ENCODE measurements at regions not wholly inside any gene's neighbourhood (a gene's known extent, or its start where the extent isn't known, plus 50 kb on each side); places are given as distances from the start of the nearest gene placed in this dataset.
A peak's percentile ranks its signal among the peaks of the same experiment; 100 is the strongest.

DNA sequence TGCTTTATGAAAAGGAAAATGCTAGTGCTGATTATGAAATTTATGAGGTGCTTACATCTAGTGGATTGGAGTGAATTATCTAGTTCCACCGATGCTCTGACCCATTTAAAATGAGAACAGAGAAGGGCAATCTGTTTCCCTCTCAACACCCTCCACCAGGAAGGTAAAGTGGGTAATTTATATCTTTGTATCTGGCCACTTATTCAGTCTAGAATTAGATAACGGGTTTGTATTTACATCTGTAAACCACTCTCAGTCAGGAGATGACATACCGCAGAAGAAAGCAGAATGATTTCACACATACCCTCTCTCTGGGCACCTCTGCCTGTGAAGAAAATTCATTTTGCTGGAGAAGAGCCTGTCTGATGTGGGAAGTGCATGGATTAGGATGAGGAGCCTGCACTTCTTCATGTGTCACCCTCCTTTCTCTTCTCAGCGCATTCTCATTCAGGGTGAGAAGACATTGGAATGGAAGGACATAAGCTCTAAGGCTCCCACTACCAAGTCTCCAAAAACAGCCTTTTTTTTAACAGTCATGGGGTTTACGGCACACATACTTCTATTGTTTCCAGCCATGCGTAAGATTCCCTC, 646.7 kb upstream of the SALL1 start:
- Histone ChIP-seq H2BK5ac (ENCODE audit: low read depth, low read length, poor library complexity, severe bottlenecking) (no peak overlapping the region), H2AFZ (replicated peaks; ENCODE audit: low read length, poor library complexity) (no peak overlapping the region), H3K27me3 (ENCODE audit: control insufficient read depth, insufficient read depth, low read length) (no peaks in the 10 kb centered on the region), H4K91ac (ENCODE audit: insufficient read depth, low read depth, low read length) (no peak overlapping the region), H3K27ac (ENCODE audit: insufficient read depth, low read length) (no peak overlapping the region), H2BK20ac (ENCODE audit: low read depth, low read length) (no peak overlapping the region), H4K20me1 (ENCODE audit: insufficient read depth, low read length) (no peaks in the 10 kb centered on the region), H3K4me3 (ENCODE audit: insufficient read depth, low read depth, low read length) (no peak overlapping the region), H3K79me1 (ENCODE audit: low read depth in 1 of 2, low read length in 2 of 2) (no peaks in the 10 kb centered on the region), H3K36me3 (ENCODE audit: control insufficient read depth, insufficient read depth, low read length) (no peaks in the 10 kb centered on the region), H3K4me2 (ENCODE audit: low read depth, low read length) (no peak overlapping the region), H3K4me1 (ENCODE audit: control insufficient read depth, insufficient read depth, low read length) (no peaks in the 10 kb centered on the region), H3K23ac (ENCODE audit: low read depth, low read length) (no peak overlapping the region), H3K9ac (ENCODE audit: low read depth, low read length) (no peak overlapping the region), H3K56ac (ENCODE audit: extremely low read depth, insufficient read depth, low read length) (no peak overlapping the region), H3K18ac (ENCODE audit: low read depth, low read length) (no peak overlapping the region), H2BK15ac (ENCODE audit: low read depth, low read length) (no peak overlapping the region), H4K8ac (ENCODE audit: low read depth in 2 of 2, low read length in 2 of 2) (no peak overlapping the region), H2AK5ac (ENCODE audit: low read depth, low read length) (no peak overlapping the region), H3K14ac (replicated peaks; ENCODE audit: low read depth, low read length) (0 out of 2 replicates have a peak overlapping the region, but pooled peaks have one; percentile 19), H3K9me3 (ENCODE audit: control insufficient read depth, insufficient read depth, low read length) (no peaks in the 10 kb centered on the region; the same call in 1 of the 2 replicates), H2AK9ac (replicated peaks; ENCODE audit: low read depth, low read length, poor library complexity) (no peak overlapping the region), H4K5ac (ENCODE audit: low read depth, low read length) (no peak overlapping the region), H2BK120ac (ENCODE audit: low read depth, low read length) (no peak overlapping the region), H3K4ac (ENCODE audit: low read depth, low read length) (no peak overlapping the region), H3K9me1 (ENCODE audit: insufficient read depth, low read length) (no peaks in the 10 kb centered on the region)
- 82% methylated on average over 2 of the region's 6 CpGs; no CpG with 5 or more reads in 1 of the 2 experiments for WGBS, 2 experiments (ENCODE audit: extremely low coverage in 2 of 2, insufficient read length in 1 of 2)
- ChIA-PET POLR2A (ENCODE audit: unreplicated experiment) (no interaction called here), CTCF (no interaction called here)
- dilution Hi-C loops (cut with HindIII; ENCODE audit: low sequenced_read_pairs, unreplicated experiment) (no loop called here), in situ Hi-C loops (cut with MboI; ENCODE audit: low sequenced_read_pairs) (no loop called here), intact Hi-C loops (cut with micrococcal nuclease) (no loop called here)
- no peak for DNase-seq
- BruUV-seq (replicated peaks), result no TSS peak
- TF ChIP-seq BHLHE40 (IDR thresholded peaks at IDR 0.05; ENCODE audit: low read depth, low read length), result no peak
- no peak for TF ChIP-seq MAFK (IDR thresholded peaks at IDR 0.05; ENCODE audit: low read depth, low read length)
- no peak for TF ChIP-seq MXI1 (IDR thresholded peaks at IDR 0.05; ENCODE audit: borderline replicate concordance, low read depth, low read length)
- no peak for TF ChIP-seq CHD1 (IDR thresholded peaks at IDR 0.05; ENCODE audit: low read depth, low read length)
- TF ChIP-seq NFE2L2 (IDR thresholded peaks at IDR 0.05; ENCODE audit: low read depth, low read length), result no peak
- no peak for TF ChIP-seq RCOR1 (IDR thresholded peaks at IDR 0.05; ENCODE audit: insufficient replicate concordance, low read length)
- TF ChIP-seq, protein P1, sequence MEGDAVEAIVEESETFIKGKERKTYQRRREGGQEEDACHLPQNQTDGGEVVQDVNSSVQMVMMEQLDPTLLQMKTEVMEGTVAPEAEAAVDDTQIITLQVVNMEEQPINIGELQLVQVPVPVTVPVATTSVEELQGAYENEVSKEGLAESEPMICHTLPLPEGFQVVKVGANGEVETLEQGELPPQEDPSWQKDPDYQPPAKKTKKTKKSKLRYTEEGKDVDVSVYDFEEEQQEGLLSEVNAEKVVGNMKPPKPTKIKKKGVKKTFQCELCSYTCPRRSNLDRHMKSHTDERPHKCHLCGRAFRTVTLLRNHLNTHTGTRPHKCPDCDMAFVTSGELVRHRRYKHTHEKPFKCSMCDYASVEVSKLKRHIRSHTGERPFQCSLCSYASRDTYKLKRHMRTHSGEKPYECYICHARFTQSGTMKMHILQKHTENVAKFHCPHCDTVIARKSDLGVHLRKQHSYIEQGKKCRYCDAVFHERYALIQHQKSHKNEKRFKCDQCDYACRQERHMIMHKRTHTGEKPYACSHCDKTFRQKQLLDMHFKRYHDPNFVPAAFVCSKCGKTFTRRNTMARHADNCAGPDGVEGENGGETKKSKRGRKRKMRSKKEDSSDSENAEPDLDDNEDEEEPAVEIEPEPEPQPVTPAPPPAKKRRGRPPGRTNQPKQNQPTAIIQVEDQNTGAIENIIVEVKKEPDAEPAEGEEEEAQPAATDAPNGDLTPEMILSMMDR (conservative IDR thresholded peaks at IDR 0.05; ENCODE audit: low read depth, low read length), result no peak
- no peak for TF ChIP-seq SMC3 (IDR thresholded peaks at IDR 0.05; ENCODE audit: low read depth, low read length)
- no peak for ATAC-seq (ENCODE audit: low read depth)

Measured in IMR-90 (cell line).